ENCODE measurements at regions not wholly inside any gene's neighbourhood (a gene's known extent, or its start where the extent isn't known, plus 50 kb on each side); places are given as distances from the start of the nearest gene placed in this dataset.

- TF ChIP-seq CTCF (IDR thresholded peaks at IDR 0.05) (no peak), EZH2 (IDR thresholded peaks at IDR 0.05; ENCODE audit: borderline replicate concordance, insufficient read depth, low read depth, low read length, poor library complexity, severe bottlenecking) (no peak)
These were observed 61.3 kb upstream of the EN2 start for GRCh38 chr7:155396661-155397060.

All from B cell (primary cell).